ENCODE measurements at regions not wholly inside any gene's neighbourhood (a gene's known extent, or its start where the extent isn't known, plus 50 kb on each side); places are given as distances from the start of the nearest gene placed in this dataset.

DNA sequence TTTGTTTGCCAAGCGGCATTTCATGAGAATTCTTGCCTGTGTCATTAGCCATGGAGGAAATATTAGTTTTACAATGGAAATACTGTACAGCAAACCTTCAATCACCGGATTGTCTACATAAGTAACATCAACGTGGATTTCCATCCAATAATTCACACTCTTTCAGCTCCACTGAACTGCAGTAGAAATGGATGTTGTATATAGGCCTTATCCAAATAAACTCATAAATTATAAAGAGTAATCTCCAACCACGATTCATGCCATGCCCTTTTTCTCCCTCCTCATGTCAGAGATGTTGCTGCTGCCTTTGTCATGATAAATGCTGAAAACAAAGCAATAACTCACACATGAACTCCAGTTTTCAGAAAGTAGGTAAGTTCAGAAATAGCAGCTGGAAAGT is 54.9 kb upstream of the EYS start:
- TF ChIP-seq POLR2A (IDR thresholded peaks at IDR 0.05) (no peak), CTCF (IDR thresholded peaks at IDR 0.05) (no peak), POLR2AphosphoS5 (IDR thresholded peaks at IDR 0.05; ENCODE audit: insufficient read depth in 1 of 2, low read depth in 1 of 2) (no peak)

All from vagina (tissue), 2 donors.